Activated T-helper 1 cell treated with anti-CD3 and anti-CD28 coated beads, Interleukin-2, amount 50 U/mL, for 16 hours (primary cell): ENCODE measurements at regions not wholly inside any gene's neighbourhood (a gene's known extent, or its start where the extent isn't known, plus 50 kb on each side); places are given as distances from the start of the nearest gene placed in this dataset.
"Not testable (repeated sequence)": the region's sequence is repeated elsewhere in the genome, so short reads cannot be mapped to it uniquely, and the experiment has no call there.

Experiments used
- DNase-seq, 2 donors: peaks; one replicate each; pipeline ENCODE4 v3.0.0-alpha.2; 2020; ENCODE audit warnings: low read depth in 1 of 2, low spot score in 1 of 2

- DNase-seq, result no peak
Observed at GRCh38 chr11:79648766-79649520, 208.1 kb upstream of the TENM4 start.

- DNase-seq, result no peak
Observed at GRCh38 chr11:79637219-79637618, 196.4 kb upstream of the TENM4 start.

- no peak for DNase-seq
Observed at GRCh38 chr11:79634905-79635304, 194.1 kb upstream of the TENM4 start.

- no peak for DNase-seq
Observed at GRCh38 chr11:79627281-79627680, 186.5 kb upstream of the TENM4 start.

GRCh38 chr11:79626135-79627075 lies 185.6 kb upstream of the TENM4 start:
- DNase-seq, result no peak

- no peak for DNase-seq
Observed at GRCh38 chr11:79623375-79623774, 182.5 kb upstream of the TENM4 start.

GRCh38 chr11:79617561-79617960 lies 176.7 kb upstream of the TENM4 start:
- no peak for DNase-seq

- DNase-seq, result no peak
Observed at GRCh38 chr11:79616392-79616851, 175.6 kb upstream of the TENM4 start.

GRCh38 chr11:79615425-79615824 lies 174.6 kb upstream of the TENM4 start:
- no peak for DNase-seq

- no peak for DNase-seq
Observed at GRCh38 chr11:79610678-79611077, 169.8 kb upstream of the TENM4 start.

GRCh38 chr11:79610139-79610538 lies 169.3 kb upstream of the TENM4 start:
- DNase-seq, result no peak

- no peak for DNase-seq
Observed at GRCh38 chr11:79609511-79609910, 168.7 kb upstream of the TENM4 start.

GRCh38 chr11:79606461-79606860 lies 165.6 kb upstream of the TENM4 start:
- not testable (repeated sequence) for DNase-seq

GRCh38 chr11:79600711-79601110 lies 159.9 kb upstream of the TENM4 start:
- no peak for DNase-seq

- DNase-seq, result no peak
Observed at GRCh38 chr11:79594834-79595233, 154.0 kb upstream of the TENM4 start.

- no peak for DNase-seq
Observed at GRCh38 chr11:79592824-79593223, 152.0 kb upstream of the TENM4 start.

GRCh38 chr11:79592406-79592805 lies 151.6 kb upstream of the TENM4 start:
- no peak for DNase-seq

GRCh38 chr11:79582434-79582833 lies 141.6 kb upstream of the TENM4 start:
- no peak for DNase-seq

GRCh38 chr11:79579063-79579462 lies 138.2 kb upstream of the TENM4 start:
- no peak for DNase-seq

GRCh38 chr11:79578116-79578515 lies 137.3 kb upstream of the TENM4 start:
- no peak for DNase-seq

GRCh38 chr11:79575701-79576100 lies 134.9 kb upstream of the TENM4 start:
- DNase-seq, result no peak

- no peak for DNase-seq
Observed at GRCh38 chr11:79570104-79570503, 129.3 kb upstream of the TENM4 start.
